Cerebellar nuclear complex (tissue), 1 donor: ENCODE measurements at regions not wholly inside any gene's neighbourhood (a gene's known extent, or its start where the extent isn't known, plus 50 kb on each side); places are given as distances from the start of the nearest gene placed in this dataset.

Source experiments
- DNase-seq, 2 experiments: peaks; one replicate each; lab custom pipeline; 2025; lab: John Stamatoyannopoulos, UW

GRCh38 chr5:24368115-24368514 lies 276.7 kb downstream of the CDH10 start:
- DNase-seq, result no peak

- no peak for DNase-seq
Measured at GRCh38 chr5:24376210-24376609, 268.6 kb downstream of the CDH10 start.

GRCh38 chr5:24376616-24377015 lies 268.2 kb downstream of the CDH10 start:
- DNase-seq, result no peak

GRCh38 chr5:24381861-24382489 lies 262.8 kb downstream of the CDH10 start:
- DNase-seq, result peak; percentile 35 to 87

GRCh38 chr5:24385070-24385469 lies 259.7 kb downstream of the CDH10 start:
- DNase-seq, result no peak

- no peak for DNase-seq
Measured at GRCh38 chr5:24385617-24386016, 259.2 kb downstream of the CDH10 start.

GRCh38 chr5:24388448-24388847 lies 256.3 kb downstream of the CDH10 start:
- DNase-seq, result no peak

GRCh38 chr5:24389968-24390367 lies 254.8 kb downstream of the CDH10 start:
- no peak for DNase-seq

- no peak for DNase-seq
Measured at GRCh38 chr5:24391816-24392215, 253.0 kb downstream of the CDH10 start.

GRCh38 chr5:24397601-24398000 lies 247.2 kb downstream of the CDH10 start:
- no peak for DNase-seq

GRCh38 chr5:24401773-24402172 lies 243.0 kb downstream of the CDH10 start:
- DNase-seq, result no peak

GRCh38 chr5:24407466-24407865 lies 237.3 kb downstream of the CDH10 start:
- DNase-seq, result peak in 1 of 2 experiments; percentile 59

GRCh38 chr5:24428345-24428744 lies 216.4 kb downstream of the CDH10 start:
- DNase-seq, result no peak

- no peak for DNase-seq
Measured at GRCh38 chr5:24433555-24433954, 211.2 kb downstream of the CDH10 start.
